G401 (cell line): ENCODE measurements at regions not wholly inside any gene's neighbourhood (a gene's known extent, or its start where the extent isn't known, plus 50 kb on each side); places are given as distances from the start of the nearest gene placed in this dataset.
"Not testable (repeated sequence)": the region's sequence is repeated elsewhere in the genome, so short reads cannot be mapped to it uniquely, and the experiment has no call there.

ENCODE experiments used
- DNase-seq: peaks from one replicate; pipeline ENCODE4 v3.0.0-alpha.2; 2015; ENCODE audit warnings: low spot score
- in situ Hi-C: cut with HindIII; loops from 2 replicates; pipeline ENCODE4 v1.10.0; 2016; ENCODE audit warnings: low sequenced_read_pairs, mixed read lengths

DNA sequence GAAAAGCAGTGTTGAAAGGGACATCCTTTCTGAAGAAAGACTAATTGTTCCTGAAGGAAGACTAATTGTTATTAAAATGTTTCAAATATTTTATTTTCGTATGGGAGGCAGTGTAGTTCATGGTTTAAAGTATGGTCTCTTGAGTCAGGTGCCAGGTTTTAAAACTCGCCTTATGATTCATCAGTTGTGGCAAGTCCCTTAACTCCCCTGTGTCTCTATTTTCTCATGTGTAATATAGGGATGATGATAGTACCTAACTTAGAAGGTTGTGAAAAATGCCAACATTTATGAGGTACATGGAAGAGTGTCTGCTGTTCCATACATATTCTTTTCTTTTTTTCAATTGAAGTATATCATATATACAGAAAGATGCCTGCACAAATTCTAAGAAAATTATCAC, 414.2 kb upstream of the DIPK2B start:
- DNase-seq, result no peak
- in situ Hi-C loops, result no loop called here

DNA sequence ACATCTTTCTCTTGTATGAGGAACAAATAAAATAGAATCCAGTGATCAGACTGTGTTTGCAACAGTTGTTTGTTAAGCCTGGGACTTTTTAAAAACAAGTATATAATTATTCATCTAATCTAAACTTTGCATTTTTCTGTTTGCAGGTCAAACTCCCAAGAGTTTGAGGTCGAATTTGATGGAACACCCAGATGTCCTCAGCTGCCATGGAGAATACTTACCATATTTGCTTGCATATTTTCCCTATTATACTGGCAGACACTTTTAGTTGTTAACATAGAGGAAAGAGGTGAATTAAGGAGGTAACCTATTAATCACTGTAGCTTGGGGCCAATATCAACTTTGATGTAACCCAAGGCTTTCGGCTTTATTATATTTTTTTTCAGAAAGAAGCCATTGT, 401.5 kb upstream of the DIPK2B start:
- in situ Hi-C loops, result no loop called here
- no peak for DNase-seq

DNA sequence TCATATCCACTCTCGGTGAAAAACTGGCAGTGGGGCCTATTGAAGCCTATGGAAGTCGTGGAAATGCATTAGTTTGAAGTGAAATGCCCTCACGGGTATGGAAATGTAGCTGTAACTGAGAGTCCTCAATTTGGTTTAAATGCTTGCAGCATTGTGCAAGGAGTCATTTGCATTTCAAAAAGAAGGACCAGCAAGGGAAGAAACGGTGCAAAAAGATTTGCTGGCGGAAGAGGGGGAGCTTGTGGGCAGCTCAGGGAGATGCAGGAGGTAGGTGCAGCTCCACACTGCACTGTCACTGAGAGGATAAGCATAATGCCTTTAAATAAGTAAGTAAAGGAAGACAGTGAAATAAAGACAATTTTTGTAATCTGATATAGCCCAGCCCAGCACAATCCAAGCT, 400.4 kb upstream of the DIPK2B start:
- in situ Hi-C loops, result no loop called here
- DNase-seq, result no peak

DNA sequence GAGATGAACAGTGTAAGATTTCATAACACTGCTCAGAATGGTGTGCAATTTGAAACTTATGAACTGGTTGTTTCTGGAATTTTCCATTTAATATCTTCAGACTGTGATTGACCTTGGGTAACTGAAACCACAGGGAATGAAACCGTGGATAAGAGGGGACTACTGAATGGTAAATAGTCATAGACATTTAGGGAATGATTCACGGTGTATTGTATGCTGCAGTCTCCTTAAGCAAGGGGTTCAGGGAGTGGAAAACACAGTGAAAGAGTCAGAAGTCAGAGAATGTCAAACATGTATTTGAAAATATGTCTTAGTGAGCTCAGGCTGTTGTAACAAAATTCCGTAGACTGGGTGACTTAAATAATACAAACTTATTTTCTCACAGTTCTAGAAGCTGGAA, 398.2 kb upstream of the DIPK2B start:
- no peak for DNase-seq
- in situ Hi-C loops, result no loop called here

DNA sequence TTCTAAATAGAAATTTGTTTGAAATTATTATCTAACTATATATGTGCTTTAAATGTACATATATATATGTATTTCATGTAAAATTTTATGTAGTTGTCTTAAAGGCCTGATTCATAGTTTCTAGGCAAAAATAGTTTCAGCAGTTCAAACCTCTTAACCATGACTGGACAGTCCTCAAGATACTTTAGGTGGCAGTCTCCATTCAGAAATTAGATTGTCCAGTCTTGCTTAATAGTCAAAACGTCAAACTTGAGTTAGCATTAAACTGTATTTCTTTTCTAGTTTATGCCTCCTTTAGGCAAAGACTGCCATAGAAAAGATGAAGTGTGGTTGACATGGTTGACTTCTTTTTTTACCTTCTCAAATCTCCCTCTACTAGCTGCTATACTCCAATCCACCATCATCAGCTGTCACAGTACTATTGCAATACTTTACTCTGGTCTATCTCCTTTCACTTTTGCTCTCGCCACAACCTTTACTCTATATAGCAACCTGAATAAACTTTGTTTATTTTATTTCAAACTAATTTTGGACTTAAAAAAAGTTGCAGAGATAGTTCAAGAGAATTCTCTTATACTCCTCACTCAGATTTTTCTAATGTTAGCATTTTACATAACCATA, 395.6 kb upstream of the DIPK2B start:
- in situ Hi-C loops, result no loop called here
- DNase-seq, result no peak

DNA sequence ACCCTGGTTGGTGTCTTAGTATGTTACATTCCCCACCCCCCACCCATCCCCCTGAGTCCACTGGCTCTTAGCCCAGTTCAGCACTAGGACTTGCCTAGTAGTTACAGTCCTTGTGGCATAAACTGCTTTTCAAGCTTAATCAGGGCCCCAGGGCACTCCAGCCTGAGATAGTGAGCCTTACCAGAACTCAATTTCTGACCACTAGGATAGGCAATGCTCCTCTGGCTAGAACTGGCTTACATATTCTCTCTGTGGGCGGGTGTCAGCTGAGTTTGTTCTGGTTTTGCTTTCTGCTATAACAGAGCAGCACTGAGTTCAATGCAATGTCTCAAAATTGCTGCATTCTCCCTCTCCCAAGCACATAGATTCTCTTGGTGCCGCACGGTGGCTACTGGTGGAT, 391.4 kb upstream of the DIPK2B start:
- in situ Hi-C loops, result no loop called here
- DNase-seq, result no peak

DNA sequence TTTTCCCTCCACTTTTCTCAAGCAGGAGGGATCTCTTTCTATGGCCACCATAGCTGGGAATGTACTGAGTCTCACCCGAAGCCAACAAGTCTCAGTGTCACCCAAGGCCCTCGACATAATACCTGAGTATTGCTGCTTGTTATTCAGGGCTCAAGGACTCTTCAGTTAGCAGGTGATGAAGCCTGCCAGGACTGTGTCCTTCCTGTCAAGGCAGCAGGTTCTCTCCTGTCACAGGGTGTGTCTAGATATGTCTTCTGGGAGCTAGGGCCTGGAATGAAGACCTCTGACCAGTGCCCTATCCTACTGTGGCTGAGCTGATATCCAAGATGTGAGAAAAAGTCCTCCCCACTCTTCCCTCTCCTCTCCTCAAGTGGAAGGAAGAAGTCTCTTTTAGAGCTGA, 391.0 kb upstream of the DIPK2B start:
- no peak for DNase-seq
- in situ Hi-C loops, result no loop called here

DNA sequence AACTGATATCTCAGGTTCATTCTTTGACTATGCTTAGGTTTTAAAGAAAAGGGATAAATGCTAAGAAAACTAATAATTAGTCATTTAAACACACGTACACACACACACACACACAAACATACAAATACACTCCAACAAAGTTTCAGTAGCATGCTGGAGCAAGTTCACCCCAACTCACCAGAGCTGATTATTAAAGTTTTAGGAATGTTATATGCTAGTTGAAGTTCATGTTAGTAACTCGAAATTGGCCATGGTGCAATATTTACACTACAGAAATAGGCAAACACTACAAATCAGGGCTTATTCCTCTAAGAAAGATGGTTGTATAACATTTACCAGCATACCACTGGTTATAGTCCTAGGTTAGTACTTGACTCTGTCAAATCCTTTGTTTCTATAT, 384.0 kb upstream of the DIPK2B start:
- in situ Hi-C loops, result no loop called here
- no peak for DNase-seq

DNA sequence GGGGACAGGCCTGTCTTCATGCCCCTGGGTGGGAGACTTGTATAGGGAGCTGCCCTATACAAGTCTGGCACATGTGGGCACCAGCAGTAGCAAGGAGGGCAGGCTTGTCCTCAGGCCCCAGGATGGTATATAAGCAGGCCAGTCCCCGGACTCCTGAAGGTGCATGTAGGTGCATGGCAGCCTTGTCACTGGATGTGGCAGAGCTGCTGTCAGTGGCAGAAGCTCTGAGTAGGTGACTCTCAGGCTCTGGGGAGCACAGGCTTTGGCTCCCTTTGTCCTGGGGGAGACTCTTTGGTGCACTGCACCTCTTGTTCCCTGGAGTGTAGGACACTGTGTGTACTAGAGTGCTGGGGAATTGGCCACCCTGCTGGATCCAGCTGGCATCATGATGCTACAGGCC, 376.7 kb upstream of the DIPK2B start:
- DNase-seq, result no peak
- in situ Hi-C loops, result no loop called here

DNA sequence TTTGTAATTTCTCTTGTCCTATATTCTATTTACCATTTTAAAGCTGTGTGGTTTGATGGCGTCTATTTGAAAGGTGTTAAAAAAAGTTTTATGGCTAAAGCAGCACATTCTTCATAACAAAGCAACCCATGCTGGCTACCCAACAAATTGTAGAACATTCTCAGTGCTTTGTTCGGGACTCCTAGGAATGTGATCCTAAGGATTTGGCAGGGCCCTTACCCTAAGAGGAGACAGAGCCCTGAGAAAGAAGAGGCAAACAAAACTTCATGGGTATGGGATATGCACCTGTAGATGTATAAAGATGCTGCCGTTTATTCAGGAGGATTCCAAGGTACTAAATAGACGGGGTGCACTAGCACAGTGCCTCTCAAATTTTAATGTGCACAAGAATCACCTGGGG, 370.8 kb upstream of the DIPK2B start:
- in situ Hi-C loops, result no loop called here
- DNase-seq, result no peak

DNA sequence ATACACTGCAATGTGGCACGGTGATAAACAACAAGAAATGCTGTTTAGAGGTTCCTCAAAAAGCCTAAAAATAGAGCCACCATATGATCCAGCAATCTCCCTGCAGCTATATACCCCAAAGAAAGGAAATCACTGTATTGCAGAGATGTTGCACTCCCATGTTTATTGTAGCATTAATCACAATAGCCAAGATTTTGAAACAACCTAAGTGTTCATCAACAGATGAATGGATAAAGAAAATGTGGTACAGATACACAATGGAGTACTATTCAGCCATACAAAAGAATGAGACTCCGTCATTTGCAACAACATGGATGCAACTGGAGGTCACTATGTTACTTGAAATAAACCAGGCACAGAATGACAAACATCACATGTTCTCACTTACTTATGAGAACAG, 365.8 kb upstream of the DIPK2B start:
- no peak for DNase-seq
- in situ Hi-C loops, result no loop called here

DNA sequence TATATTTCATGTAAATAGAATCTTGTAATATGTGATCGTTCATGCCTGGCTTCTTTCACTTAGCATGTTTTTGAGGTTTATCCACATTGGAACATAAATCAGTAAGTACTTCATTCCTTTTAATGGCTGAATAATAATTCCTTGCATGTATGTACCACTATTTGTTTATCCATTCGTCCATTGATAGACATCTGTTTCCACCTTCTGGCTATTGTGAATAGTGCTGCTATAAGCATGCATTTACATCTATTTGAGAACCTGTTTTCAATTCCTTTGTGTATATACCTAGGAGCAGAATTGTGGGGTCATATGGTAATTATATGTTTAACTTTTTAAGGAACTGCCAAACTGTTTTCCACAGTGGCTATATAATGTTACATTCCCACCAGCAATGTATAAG, 356.7 kb upstream of the DIPK2B start:
- in situ Hi-C loops, result no loop called here
- DNase-seq, result no peak

DNA sequence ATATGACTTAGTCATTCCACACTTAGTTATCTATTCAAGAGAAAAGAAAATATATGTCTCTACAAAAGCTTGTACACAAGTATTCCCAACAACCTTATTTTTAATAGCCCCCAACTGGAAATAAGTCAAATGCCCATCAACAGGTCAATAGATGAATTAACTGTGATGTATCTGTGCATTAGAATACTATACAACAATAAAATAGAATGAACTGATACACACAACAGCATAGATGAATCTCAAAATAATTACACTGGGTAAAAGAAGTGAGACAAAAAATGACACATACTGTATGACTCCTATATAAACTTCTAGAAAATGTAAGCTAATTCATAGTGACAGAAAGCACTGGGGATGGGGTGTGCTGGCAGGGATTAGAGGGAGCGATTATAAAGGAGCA, 354.1 kb upstream of the DIPK2B start:
- DNase-seq, result no peak
- in situ Hi-C loops, result no loop called here

DNA sequence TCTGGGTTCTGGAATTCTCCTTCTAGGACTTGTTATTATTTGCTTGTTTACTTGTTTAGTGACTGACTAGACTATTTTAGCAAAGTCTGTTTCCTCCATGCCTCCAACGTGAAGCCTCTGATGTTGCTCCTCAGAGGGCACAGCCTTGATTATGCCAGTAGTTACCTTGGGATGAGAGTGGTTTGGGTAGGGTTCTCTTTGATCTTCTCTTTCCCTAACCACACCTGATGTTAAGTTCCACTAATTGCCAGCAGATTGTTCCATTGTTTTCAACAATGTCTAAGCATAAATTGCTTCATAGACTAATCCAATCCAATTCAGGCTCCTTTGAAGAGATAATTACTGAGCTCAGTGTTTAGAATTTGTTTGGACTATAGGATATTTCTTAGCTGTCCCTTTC, 352.7 kb upstream of the DIPK2B start:
- DNase-seq, result no peak
- in situ Hi-C loops, result no loop called here

DNA sequence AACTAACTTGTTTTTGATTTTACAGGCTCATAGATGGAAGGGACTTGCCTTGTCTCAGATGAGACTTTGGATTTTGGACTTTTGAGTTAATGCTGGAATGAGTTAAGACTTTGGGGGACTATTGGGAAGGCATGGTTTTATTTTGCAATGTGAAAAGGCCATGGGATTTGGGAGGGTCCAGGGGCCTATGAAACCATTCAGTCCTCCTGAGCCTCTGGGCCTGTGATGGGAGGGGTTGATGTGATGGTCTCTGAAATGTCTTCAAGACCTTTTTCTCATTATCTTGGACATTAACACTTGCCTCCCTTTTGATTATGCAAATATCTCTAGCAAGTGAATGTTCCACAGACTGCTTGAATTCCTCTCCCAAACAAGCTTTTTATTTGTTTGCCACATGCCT, 346.0 kb upstream of the DIPK2B start:
- in situ Hi-C loops, DNase-seq: not testable (repeated sequence)

DNA sequence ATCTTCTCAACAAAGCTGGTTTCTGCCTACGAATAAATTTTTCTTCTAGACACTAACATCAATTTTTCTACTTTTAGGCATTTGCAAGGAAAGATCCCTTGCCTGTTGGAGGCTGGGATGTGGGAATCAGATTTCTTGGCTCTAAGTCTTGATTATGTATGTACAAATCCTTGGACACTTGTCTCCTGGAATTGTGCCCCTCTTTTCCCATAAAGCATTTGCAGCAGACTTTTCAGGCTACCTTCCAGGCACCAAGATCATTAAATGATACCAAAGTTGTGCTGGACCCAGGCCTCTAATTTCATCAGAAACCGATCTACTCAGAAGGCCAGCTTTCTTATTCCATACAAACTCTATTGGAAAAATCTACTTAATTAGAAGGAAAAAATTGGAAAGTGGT, 339.5 kb upstream of the DIPK2B start:
- in situ Hi-C loops, result no loop called here
- no peak for DNase-seq

DNA sequence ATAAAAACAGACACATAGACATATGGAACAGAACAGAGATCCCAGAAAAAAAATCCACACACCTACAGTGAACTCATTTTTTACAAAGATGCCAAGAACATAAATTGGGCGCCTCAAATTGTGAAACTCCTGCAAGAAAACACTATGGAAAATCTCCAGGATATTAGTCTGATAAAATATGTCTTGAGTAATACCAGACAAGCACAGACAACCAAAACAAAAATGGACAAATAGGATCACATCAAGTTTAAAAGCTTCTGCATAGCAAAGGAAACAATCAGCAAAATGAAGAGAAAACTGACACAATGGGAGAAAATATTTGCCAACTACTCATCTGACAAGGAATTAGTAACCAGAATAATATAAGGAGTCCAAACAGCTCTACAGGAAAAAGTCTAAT, 337.3 kb upstream of the DIPK2B start:
- DNase-seq, result no peak
- in situ Hi-C loops, result no loop called here

DNA sequence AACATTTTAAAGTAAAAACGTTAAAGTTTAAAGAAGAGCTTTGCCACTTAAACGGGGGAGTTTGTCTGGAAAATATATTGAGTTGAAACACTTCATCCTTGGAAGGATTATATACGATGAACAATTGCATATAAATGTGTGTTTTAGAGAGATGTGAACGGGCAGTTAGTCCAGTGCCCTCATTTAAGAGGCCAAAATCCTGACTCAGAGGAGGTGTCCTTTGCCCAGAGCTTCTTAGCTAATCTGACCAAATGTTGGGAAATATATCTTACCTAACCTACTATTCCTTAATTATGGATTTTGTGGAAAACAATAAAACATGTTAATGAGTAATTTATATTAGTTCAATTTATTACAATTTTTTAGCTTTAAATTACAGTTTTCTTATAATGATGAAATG, 327.2 kb upstream of the DIPK2B start:
- no peak for DNase-seq
- in situ Hi-C loops, result no loop called here

DNA sequence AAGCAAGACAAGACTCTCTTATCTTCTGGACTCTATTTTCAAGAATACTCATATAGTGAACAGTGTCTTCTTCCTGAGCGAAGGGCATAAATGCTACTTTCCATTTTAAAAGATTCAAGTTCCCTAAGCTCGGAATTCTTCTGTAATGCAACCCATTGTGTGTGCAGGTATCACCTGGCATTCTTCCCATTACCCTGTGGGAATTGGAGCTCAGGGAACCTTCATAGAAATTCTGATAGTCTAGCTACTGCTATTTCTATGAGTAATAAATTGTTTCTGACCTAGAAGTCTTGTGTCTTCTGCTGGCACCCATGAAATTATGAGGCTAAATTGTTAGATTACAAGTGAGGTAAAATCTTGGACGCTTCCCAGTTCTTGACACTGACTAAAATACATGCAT, 324.1 kb upstream of the DIPK2B start:
- DNase-seq, result no peak
- in situ Hi-C loops, result no loop called here

DNA sequence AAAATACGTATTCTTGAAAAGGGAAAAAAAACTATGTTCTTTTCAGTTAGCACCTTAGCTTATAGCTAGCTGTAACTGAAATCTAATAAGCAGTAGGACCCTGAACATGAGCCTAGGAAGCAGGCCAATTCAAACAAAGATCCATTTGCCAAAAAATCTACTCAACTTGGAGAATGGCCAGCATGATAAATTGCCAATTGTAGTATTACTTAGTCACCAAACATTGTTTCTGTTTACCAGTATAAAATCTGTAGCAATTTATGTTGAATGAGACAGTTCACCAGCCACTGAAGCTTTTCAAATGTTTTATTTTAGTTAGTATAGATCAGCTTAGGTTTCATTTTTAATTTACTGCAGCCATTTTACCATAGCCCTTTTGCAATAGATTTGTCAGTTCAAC, 323.6 kb upstream of the DIPK2B start:
- DNase-seq, result no peak
- in situ Hi-C loops, result no loop called here

DNA sequence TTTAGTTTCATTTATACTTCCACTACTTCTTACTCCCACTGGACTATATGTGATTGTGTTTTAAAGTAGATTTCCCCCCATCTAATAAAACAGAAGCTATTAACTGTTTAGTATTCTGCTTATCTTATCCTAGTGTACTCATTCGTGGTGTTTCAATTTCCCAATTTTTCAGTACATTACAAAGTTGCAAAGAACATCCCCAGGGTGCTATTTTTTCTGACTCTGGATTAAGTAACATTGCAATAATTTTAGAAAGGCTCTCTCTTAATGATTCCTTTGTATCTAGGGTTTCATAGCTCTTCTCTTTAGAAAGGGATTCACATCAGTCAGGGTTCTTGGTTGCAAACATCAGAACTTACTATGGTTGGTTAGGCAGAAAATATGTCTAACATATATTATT, 317.9 kb upstream of the DIPK2B start:
- DNase-seq, result no peak
- in situ Hi-C loops, result no loop called here
